Thoracic aorta (tissue), 2 donors: ENCODE measurements at regions not wholly inside any gene's neighbourhood (a gene's known extent, or its start where the extent isn't known, plus 50 kb on each side); places are given as distances from the start of the nearest gene placed in this dataset.

Source experiments
- ATAC-seq: fragments of 150-250 bp; one replicate; pipeline ENCODE4 v1.8.0; 2017; ENCODE audit warnings: low read depth; ENCODE audit not compliant: insufficient number of reproducible peaks, low FRiP score
- DNase-seq: peaks from one replicate; pipeline ENCODE4 v3.0.0-alpha.2; 2020; ENCODE audit warnings: low spot score
- H3K27ac ChIP-seq, 2 donors: fragments of 200-600 bp; sonication (generic); 1 replicate in 1 of 2; 2 replicates in 1 of 2; pipeline ENCODE4 v1.5.1; 2016; ENCODE audit warnings: mild to moderate bottlenecking in 2 of 2, moderate library complexity in 2 of 2
- H3K27me3 ChIP-seq: fragments of 200-600 bp; sonication (generic); replicated peaks from 2 replicates; pipeline ENCODE4 v1.6.0; 2016; ENCODE audit warnings: mild to moderate bottlenecking; ENCODE audit not compliant: insufficient read depth
- H3K36me3 ChIP-seq: fragments of 200-600 bp; sonication (generic); one replicate; pipeline ENCODE4 v1.5.1; 2016
- H3K4me1 ChIP-seq, 2 donors: fragments of 200-600 bp; sonication (generic); 1 replicate in 1 of 2; 2 replicates in 1 of 2; pipeline versions ENCODE4 v1.5.1 to v1.6.0; 2016; ENCODE audit warnings: low read depth in 2 of 2, mild to moderate bottlenecking in 1 of 2; ENCODE audit not compliant: control insufficient read depth in 1 of 2
- H3K4me3 ChIP-seq: fragments of 200-600 bp; sonication (generic); 2 replicates; pipeline ENCODE4 v1.5.1; 2016; ENCODE audit warnings: mild to moderate bottlenecking
- H3K9me3 ChIP-seq: fragments of 200-600 bp; sonication (generic); 2 replicates; pipeline ENCODE4 v1.5.1; 2016
- CTCF ChIP-seq: fragments of 200-600 bp; sonication (generic); IDR thresholded peaks from one replicate; pipeline ENCODE4 v1.5.1; 2019; ENCODE audit warnings: antibody characterized with exemption

GRCh38 chr10:25761937-25762336, 172.1 kb upstream of the MYO3A start:
- Histone ChIP-seq H3K4me3 (no peak overlapping the region), H3K27me3 (no peaks in the 10 kb centered on the region), H3K27ac (no peak overlapping the region), H3K36me3 (no peaks in the 10 kb centered on the region), H3K4me1 (no peaks in the 10 kb centered on the region), H3K9me3 (no peaks in the 10 kb centered on the region)
- no peak for DNase-seq
- no peak for TF ChIP-seq CTCF
- ATAC-seq: no peak

- H3K36me3 ChIP-seq: no peaks in the 10 kb centered on the region
- no peak overlapping the region for H3K4me3 ChIP-seq
- H3K27ac ChIP-seq: no peak overlapping the region
- no peak for TF ChIP-seq CTCF
- no peaks in the 10 kb centered on the region for H3K27me3 ChIP-seq
- no peaks in the 10 kb centered on the region for H3K4me1 ChIP-seq
- ATAC-seq (no peak), DNase-seq (no peak)
- no peaks in the 10 kb centered on the region for H3K9me3 ChIP-seq
Measured at GRCh38 chr10:25766213-25766612, 167.8 kb upstream of the MYO3A start.

- H3K36me3 ChIP-seq: no peaks in the 10 kb centered on the region
- H3K27me3 ChIP-seq: no peaks in the 10 kb centered on the region
- no peak overlapping the region for H3K27ac ChIP-seq
- no peaks in the 10 kb centered on the region for H3K4me1 ChIP-seq
- no peak for TF ChIP-seq CTCF
- no peaks in the 10 kb centered on the region for H3K9me3 ChIP-seq
- no peak overlapping the region for H3K4me3 ChIP-seq
- DNase-seq (no peak), ATAC-seq (no peak)
Measured at GRCh38 chr10:25766687-25767221, 167.3 kb upstream of the MYO3A start.

- DNase-seq (no peak), ATAC-seq (no peak)
- no peaks in the 10 kb centered on the region for H3K27me3 ChIP-seq
- H3K9me3 ChIP-seq: no peaks in the 10 kb centered on the region
- TF ChIP-seq CTCF: no peak
- H3K36me3 ChIP-seq: no peaks in the 10 kb centered on the region
- H3K4me1 ChIP-seq: no peaks in the 10 kb centered on the region
- H3K27ac ChIP-seq: no peak overlapping the region
- H3K4me3 ChIP-seq: no peak overlapping the region
Measured at GRCh38 chr10:25768167-25768566, 165.9 kb upstream of the MYO3A start.

GRCh38 chr10:25778646-25779045, 155.4 kb upstream of the MYO3A start:
- ATAC-seq: no peak
- Histone ChIP-seq H3K9me3 (no peaks in the 10 kb centered on the region), H3K27ac (no peak overlapping the region), H3K27me3 (no peaks in the 10 kb centered on the region), H3K4me3 (no peak overlapping the region), H3K36me3 (no peaks in the 10 kb centered on the region), H3K4me1 (no peaks in the 10 kb centered on the region)
- no peak for TF ChIP-seq CTCF
- no peak for DNase-seq
